ENCODE measurements at regions not wholly inside any gene's neighbourhood (a gene's known extent, or its start where the extent isn't known, plus 50 kb on each side); places are given as distances from the start of the nearest gene placed in this dataset.

GRCh38 chrX:39893417-39894338 is 204.1 kb downstream of the BCOR start:
- no peak for DNase-seq (ENCODE audit: low read depth)

GRCh38 chrX:39894683-39895082 is 203.1 kb downstream of the BCOR start:
- DNase-seq (ENCODE audit: low read depth) = no peak

- DNase-seq (ENCODE audit: low read depth) = no peak
Observed at GRCh38 chrX:39895218-39896110, 202.3 kb downstream of the BCOR start.

GRCh38 chrX:39896951-39897740 is 200.6 kb downstream of the BCOR start:
- DNase-seq (ENCODE audit: low read depth) = no peak

GRCh38 chrX:39897741-39898097 is 200.0 kb downstream of the BCOR start:
- DNase-seq (ENCODE audit: low read depth) = no peak

GRCh38 chrX:39898147-39898546 is 199.6 kb downstream of the BCOR start:
- no peak for DNase-seq (ENCODE audit: low read depth)

- DNase-seq (ENCODE audit: low read depth) = no peak
Observed at GRCh38 chrX:39899059-39899458, 198.7 kb downstream of the BCOR start.

GRCh38 chrX:39899856-39900776 is 197.6 kb downstream of the BCOR start:
- DNase-seq (ENCODE audit: low read depth) = no peak

- DNase-seq (ENCODE audit: low read depth) = no peak
Observed at GRCh38 chrX:39900777-39901170, 197.0 kb downstream of the BCOR start.

GRCh38 chrX:39903343-39903742 is 194.4 kb downstream of the BCOR start:
- DNase-seq (ENCODE audit: low read depth) = no peak

- no peak for DNase-seq (ENCODE audit: low read depth)
Observed at GRCh38 chrX:39903937-39904336, 193.8 kb downstream of the BCOR start.

GRCh38 chrX:39904816-39905537 is 192.8 kb downstream of the BCOR start:
- no peak for DNase-seq (ENCODE audit: low read depth)

- DNase-seq (ENCODE audit: low read depth) = no peak
Observed at GRCh38 chrX:39905538-39905891, 192.2 kb downstream of the BCOR start.

GRCh38 chrX:39905946-39906345 is 191.8 kb downstream of the BCOR start:
- DNase-seq (ENCODE audit: low read depth) = no peak

- DNase-seq (ENCODE audit: low read depth) = no peak
Observed at GRCh38 chrX:39907964-39908661, 189.6 kb downstream of the BCOR start.

GRCh38 chrX:39909996-39910395 is 187.8 kb downstream of the BCOR start:
- no peak for DNase-seq (ENCODE audit: low read depth)

- no peak for DNase-seq (ENCODE audit: low read depth)
Observed at GRCh38 chrX:39910651-39911050, 187.1 kb downstream of the BCOR start.

- no peak for DNase-seq (ENCODE audit: low read depth)
Observed at GRCh38 chrX:39911278-39911897, 186.4 kb downstream of the BCOR start.

- no peak for DNase-seq (ENCODE audit: low read depth)
Observed at GRCh38 chrX:39912126-39912525, 185.6 kb downstream of the BCOR start.

Data from T follicular helper cell (primary cell).